RPMI8226 (cell line): ENCODE measurements at regions not wholly inside any gene's neighbourhood (a gene's known extent, or its start where the extent isn't known, plus 50 kb on each side); places are given as distances from the start of the nearest gene placed in this dataset.
A peak's percentile ranks its signal among the peaks of the same experiment; 100 is the strongest.
"Not testable (repeated sequence)": the region's sequence is repeated elsewhere in the genome, so short reads cannot be mapped to it uniquely, and the experiment has no call there.

ENCODE experiments used
- DNase-seq: peaks from one replicate; pipeline ENCODE4 v3.0.0-alpha.2; 2015

DNA sequence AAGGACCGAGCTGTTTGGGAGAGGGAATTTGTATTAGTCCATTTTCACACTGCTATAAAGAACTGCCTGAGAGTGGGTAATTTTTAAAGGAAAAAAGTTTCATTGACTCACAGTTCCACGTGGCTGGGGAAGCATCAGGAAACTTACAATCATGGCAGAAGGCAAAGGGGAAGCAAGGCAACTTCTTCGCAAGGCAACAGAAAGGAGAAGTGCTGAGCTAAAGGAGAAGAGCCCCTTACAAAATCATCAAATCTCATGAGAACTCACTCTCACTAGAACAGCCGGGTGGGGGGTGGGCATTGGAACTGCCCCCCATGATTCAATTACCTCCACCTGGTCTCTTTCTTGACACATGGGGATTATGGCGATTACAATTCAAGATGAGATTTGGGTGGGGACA lies 121.8 kb upstream of the SLC13A1 start:
- DNase-seq, result not testable (repeated sequence)

DNA sequence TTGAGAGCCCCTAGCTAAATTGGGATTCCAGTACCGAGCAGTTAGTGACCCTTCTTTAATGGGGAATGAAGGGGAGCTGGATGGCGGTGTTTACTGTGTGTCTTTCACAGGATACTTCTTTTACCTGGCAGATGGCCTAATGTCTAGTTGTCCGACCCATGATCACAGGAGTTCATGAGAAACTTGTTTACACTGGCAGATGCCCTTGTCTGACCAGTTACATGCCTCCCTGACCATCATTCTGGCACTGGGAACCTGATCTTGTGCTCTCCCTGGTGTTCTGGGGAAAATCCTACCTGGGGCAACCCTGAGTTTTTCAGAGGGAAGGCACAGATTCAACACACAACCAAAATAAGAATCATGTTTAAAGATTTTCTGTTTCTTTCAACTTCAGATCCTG lies 120.1 kb upstream of the SLC13A1 start:
- DNase-seq, result no peak

DNA sequence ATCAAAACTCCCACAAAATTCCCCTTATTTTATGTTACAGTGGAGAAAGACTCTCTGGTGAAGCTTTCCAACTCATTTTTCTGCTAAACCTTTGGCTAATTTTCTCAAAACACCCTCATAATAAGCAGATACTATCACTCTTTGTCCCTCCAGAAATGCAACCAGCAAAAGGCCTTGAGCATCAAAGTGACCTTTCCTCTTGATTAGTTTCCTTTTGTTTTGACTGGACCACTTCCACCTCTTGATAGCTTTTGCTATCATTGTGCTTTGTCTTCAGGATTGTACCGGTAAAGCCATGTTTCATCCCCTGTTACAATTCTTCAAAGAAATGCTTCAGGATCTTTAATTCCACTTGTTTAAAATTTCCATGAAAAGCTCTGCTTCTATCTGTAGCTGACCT lies 115.1 kb upstream of the SLC13A1 start:
- no peak for DNase-seq

GRCh38 chr7:123308254-123308951 lies 108.6 kb upstream of the SLC13A1 start:
- no peak for DNase-seq

GRCh38 chr7:123305840-123306375 lies 106.1 kb upstream of the SLC13A1 start:
- no peak for DNase-seq

DNA sequence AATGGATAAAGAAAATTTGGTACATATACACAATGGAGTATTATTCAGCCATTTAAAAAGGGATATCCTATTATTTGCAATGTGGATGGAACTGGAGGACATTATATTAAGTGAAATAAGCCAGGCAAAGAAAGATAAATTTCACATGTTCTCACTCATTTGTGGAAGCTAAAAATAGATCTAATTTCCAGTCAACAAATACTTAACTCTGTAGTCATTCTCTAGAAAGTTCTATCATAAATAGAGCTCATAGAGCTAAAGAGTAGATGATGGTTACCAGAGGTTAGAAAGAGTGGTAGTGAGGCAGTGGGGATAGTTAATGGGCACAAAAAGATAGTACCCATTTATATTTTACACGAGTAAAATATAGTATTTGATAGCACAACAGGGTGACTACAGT lies 104.2 kb upstream of the SLC13A1 start:
- DNase-seq, result no peak

- no peak for DNase-seq
These were observed 97.2 kb upstream of the SLC13A1 start for GRCh38 chr7:123296965-123297364.

DNA sequence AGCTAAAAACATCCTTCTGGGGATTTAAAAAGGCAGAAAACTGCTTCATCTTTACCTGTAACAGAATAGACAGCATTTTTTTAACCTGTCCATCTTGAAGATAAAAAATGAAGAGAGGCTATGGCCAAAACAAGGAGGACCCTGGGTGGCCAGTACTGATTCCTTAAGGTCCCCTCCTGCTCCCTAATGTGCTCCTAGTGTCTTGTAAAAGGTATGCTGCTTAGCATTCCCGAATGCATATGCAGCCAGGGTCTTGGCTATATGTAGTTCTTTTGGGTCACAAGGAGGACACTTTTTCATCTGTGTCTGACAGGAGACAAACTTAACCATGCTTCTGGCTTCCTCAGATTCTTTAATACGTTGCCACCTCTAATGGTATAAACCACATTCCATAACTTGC lies 93.9 kb upstream of the SLC13A1 start:
- no peak for DNase-seq

DNA sequence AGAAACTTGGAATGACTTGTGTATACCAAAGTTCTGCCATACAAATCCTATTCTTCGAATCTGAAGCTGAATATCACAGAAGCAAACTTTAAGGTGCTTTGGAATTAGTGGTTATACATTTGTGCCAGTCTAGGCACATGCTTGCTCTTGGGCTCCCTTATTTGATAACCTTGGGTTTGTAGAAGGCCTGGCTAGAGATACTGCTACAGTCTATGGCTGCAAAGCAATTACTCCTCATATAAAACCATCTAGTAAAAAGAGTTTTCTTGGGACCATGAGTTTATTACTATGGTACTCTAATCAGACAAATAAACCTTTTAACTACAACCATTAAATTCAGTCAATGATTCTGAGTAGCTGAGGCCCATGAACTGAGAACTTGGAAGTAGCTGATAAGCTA lies 92.5 kb upstream of the SLC13A1 start:
- no peak for DNase-seq

DNA sequence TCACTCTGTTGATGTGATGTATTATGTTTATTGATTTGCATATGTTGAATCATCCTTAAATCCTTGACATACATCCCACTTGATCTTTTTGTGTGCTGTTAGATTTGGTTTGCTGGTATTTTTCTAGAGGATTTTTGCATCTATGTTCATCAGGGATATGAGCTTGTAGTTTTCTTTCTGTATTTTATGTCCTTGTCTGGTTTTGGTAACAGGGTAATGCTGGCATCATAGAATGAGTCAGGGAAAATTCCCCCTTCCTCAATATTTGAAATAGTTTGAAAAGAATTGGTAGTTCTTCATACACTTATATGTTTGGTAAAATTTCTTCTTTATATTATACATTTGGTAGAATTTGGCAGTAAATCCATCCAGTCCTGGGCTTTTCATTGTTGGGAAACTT lies 89.4 kb upstream of the SLC13A1 start:
- DNase-seq, result no peak

DNA sequence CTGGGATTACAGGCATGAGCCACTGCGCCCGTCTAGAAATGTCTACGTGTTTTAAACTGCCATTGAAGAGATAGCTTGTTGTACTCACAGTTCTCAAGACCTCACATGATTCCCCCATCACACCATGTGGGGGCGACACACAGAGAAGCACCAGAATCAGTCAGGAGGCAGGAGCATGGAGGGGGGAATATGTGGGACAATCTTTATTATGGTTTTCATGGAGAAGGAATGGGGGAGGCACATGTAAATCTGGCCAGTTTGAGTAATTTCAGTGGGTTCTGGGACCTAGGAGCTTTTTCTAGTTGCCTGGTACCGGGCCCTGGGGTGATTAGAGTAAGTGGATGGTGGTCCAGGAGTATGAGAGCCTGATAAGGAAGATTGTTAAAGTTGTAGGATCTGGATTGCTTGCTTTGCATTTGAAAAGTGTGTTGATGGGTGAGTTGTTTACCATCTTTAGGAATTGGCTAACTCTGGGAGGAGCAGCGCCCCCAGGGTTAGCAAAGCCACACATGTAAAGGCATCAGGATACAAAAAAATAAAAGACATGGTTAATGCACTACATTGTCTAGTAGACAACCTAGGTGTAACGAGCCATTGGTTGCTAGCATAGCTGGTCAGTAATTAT lies 85.4 kb upstream of the SLC13A1 start:
- DNase-seq, result no peak

DNA sequence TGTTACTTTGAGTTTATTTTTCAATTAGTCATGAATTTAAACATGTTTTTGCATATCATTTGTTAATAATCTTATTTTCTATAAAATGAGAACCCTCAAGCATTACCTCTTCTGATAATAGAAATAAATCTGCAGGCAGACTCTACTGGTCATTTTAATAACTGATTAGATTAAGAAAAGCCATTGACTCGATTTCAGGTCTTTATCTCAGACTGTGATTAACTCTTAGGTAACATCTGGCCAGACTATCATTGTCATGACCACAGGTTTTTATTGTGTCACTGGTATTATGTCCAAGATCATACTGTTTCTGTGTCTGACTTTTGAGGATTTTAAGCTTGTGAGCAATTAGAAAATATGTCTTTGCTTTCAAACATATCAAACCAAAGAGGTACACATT lies 83.6 kb upstream of the SLC13A1 start:
- DNase-seq, result no peak

DNA sequence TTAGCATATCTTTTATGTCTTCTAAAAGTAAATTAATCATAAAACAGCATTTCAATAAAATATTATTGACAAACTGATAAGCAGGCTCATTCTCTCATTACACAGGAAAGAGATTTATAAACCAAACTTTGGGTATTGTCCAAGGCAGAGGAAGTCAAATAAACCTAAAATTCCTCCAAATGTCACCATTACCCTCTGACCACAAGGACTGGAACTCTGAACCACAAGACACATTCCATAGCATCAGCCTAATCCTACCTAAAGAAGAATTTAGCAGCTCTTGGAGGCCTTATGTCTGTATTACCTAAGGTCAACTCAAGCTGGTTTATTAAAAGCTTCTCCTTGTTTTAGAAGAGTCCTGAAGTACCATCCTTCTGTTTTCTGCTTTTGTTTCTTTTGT lies 82.4 kb upstream of the SLC13A1 start:
- DNase-seq, result no peak

DNA sequence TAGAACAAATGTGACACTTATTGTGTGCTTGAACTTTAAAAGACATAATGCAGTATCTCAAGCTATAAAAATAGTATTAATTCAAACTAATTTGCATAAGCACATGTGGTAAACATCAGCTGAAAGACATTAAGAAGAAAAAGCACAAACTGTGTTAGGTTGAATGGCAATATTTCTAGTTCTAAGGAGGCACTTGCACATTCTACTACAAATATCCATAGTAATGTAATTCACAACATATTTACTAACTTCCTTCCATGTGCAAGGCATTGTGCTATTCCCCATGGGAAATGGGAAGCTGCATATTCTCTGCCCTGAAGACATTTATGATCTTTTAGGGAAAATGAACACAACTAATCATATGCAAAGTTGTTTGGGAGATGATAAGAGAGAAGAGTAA lies 80.2 kb upstream of the SLC13A1 start:
- no peak for DNase-seq

GRCh38 chr7:123275036-123275753 lies 75.4 kb upstream of the SLC13A1 start:
- DNase-seq, result no peak

GRCh38 chr7:123273185-123273584 lies 73.4 kb upstream of the SLC13A1 start:
- no peak for DNase-seq

- no peak for DNase-seq
These were observed 72.1 kb upstream of the SLC13A1 start for GRCh38 chr7:123271856-123272255.

DNA sequence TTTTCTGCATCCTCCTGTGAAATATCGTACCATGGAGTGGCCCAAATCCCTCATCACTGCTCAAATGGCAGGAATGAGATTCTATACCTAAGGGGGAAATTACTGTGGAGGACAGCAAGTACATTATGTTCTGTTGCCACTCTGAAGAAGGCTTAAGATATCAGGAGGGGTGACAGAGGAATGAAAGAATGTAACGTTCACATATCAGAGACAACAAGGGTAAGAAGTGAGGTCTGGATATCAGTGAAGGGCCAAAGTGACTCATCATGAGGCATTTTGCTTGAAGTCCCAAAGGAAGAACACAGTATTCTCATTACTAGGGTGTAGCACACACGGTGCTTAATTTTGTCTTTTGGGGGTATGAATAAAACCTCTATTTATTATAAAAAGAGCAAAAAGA lies 71.5 kb upstream of the SLC13A1 start:
- DNase-seq, result no peak

DNA sequence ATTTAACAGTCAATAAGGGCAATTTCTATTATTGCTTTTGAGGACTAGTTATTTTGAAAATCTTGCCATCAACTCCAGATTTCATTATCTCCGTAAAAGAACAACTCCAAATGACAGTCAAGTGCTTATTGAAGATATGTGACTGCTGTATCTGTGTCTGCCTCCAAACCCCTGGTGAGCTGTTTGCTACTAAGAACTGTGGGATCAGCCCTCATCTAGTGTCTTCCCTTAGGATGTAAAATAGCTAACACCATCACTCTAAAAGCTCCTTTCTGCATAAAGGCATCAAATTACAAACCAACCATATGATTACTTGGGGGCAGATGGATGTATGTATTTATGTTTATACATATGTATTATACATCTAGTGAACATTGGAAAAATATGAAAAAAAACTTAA lies 70.8 kb upstream of the SLC13A1 start:
- no peak for DNase-seq

GRCh38 chr7:123265853-123266252 lies 66.1 kb upstream of the SLC13A1 start:
- no peak for DNase-seq

DNA sequence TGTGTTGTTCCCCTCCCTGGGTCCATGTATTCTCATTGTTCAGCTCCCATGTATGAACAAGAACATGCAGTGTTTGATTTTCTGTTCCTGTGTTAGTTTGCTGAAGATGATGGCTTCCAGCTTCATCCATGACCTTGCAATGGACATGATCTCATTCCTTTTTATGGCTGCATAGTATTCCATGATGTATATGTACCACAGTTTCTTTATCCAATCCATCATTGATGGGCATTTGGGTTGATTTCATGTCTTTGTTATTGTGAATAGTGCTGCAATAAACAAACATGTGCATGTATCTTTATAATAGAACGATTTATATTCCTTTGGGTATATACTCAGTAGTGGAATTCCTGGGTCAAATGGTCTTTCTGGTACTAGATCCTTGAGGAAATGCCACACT lies 65.1 kb upstream of the SLC13A1 start:
- not testable (repeated sequence) for DNase-seq

- peak; percentile 29 for DNase-seq
These were observed 60.7 kb upstream of the SLC13A1 start for GRCh38 chr7:123260428-123260960.

DNA sequence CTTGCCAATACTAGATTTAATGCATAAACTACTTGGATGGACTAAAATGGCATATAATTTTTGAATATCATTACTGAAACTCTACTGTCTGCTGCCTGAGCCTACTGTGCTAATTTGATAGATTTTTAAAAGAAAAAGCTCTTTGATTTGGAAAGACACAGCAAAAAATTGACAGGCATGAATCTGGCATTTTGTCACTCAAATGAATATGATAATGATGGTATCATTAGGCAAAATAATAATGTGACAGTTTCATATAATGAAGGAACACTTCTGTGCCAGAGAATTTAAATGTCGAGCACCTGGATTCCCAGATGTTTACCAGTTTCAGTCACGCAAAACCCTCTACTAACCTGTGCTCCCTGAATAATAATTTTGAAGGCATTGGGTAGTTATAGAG lies 60.0 kb upstream of the SLC13A1 start:
- DNase-seq, result no peak
